HG02759 (cell line): ENCODE measurements at regions not wholly inside any gene's neighbourhood (a gene's known extent, or its start where the extent isn't known, plus 50 kb on each side); places are given as distances from the start of the nearest gene placed in this dataset.
"Not testable (repeated sequence)": the region's sequence is repeated elsewhere in the genome, so short reads cannot be mapped to it uniquely, and the experiment has no call there.

ENCODE experiments used
- ATAC-seq: cut with Tn5 transposase; IDR thresholded peaks from one replicate; pipeline ENCODE4 v1.9.1; 2021; ENCODE audit warnings: mild to moderate bottlenecking, moderate library complexity; ENCODE audit not compliant: unreplicated experiment

- not testable (repeated sequence) for ATAC-seq
Observed at GRCh38 chr2:52258967-52259366, 1227.0 kb upstream of the NRXN1 start.

GRCh38 chr2:52258038-52258437 is 1226.1 kb upstream of the NRXN1 start:
- ATAC-seq, result no peak

GRCh38 chr2:52253416-52253980 is 1221.6 kb upstream of the NRXN1 start:
- no peak for ATAC-seq

GRCh38 chr2:52238782-52239181 is 1206.8 kb upstream of the NRXN1 start:
- no peak for ATAC-seq

- ATAC-seq, result no peak
Observed at GRCh38 chr2:52222128-52222527, 1190.2 kb upstream of the NRXN1 start.

GRCh38 chr2:52220393-52220792 is 1188.5 kb upstream of the NRXN1 start:
- no peak for ATAC-seq

- ATAC-seq, result no peak
Observed at GRCh38 chr2:52210611-52211010, 1178.7 kb upstream of the NRXN1 start.

GRCh38 chr2:52210161-52210560 is 1178.2 kb upstream of the NRXN1 start:
- ATAC-seq, result no peak

- no peak for ATAC-seq
Observed at GRCh38 chr2:52194342-52194741, 1162.4 kb upstream of the NRXN1 start.

GRCh38 chr2:52193804-52194203 is 1161.9 kb upstream of the NRXN1 start:
- ATAC-seq, result no peak

GRCh38 chr2:52192656-52193055 is 1160.7 kb upstream of the NRXN1 start:
- ATAC-seq, result no peak

GRCh38 chr2:52181080-52181479 is 1149.1 kb upstream of the NRXN1 start:
- ATAC-seq, result no peak

- ATAC-seq, result no peak
Observed at GRCh38 chr2:52178845-52179244, 1146.9 kb upstream of the NRXN1 start.

- no peak for ATAC-seq
Observed at GRCh38 chr2:52145005-52145404, 1113.1 kb upstream of the NRXN1 start.

- ATAC-seq, result no peak
Observed at GRCh38 chr2:52144590-52144989, 1112.7 kb upstream of the NRXN1 start.

GRCh38 chr2:52141076-52141475 is 1109.1 kb upstream of the NRXN1 start:
- no peak for ATAC-seq

- ATAC-seq, result no peak
Observed at GRCh38 chr2:52139241-52139640, 1107.3 kb upstream of the NRXN1 start.

GRCh38 chr2:52135235-52135634 is 1103.3 kb upstream of the NRXN1 start:
- no peak for ATAC-seq

GRCh38 chr2:52128081-52128480 is 1096.1 kb upstream of the NRXN1 start:
- no peak for ATAC-seq

- ATAC-seq, result no peak
Observed at GRCh38 chr2:52127527-52127926, 1095.6 kb upstream of the NRXN1 start.

- ATAC-seq, result no peak
Observed at GRCh38 chr2:52117299-52117698, 1085.4 kb upstream of the NRXN1 start.

GRCh38 chr2:52115750-52116149 is 1083.8 kb upstream of the NRXN1 start:
- no peak for ATAC-seq

- no peak for ATAC-seq
Observed at GRCh38 chr2:52113338-52113737, 1081.4 kb upstream of the NRXN1 start.
